ENCODE measurements at regions not wholly inside any gene's neighbourhood (a gene's known extent, or its start where the extent isn't known, plus 50 kb on each side); places are given as distances from the start of the nearest gene placed in this dataset.

DNA sequence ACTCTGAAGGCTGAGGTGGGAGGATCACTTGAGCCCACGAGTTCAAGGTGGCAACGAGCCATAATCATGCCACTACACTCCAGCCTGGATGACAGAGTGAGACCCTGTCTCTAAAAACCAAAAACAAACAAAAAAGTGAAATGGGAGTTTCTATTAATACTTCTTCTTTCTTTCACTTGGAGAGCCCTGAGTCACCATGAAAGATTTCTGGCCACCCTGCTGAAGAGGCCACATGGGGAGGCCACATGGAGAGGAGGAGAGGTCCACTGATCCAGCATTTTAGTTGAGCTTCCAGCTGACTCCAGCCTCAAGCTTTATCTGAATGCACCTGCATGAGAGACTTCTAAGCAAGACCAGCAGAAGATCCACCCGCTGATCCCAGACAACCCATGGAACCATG lies 74.2 kb upstream of the LAPTM4A start:
- Histone ChIP-seq H3K9me3 (replicated peaks in 1 of 11) (no peaks in the 10 kb centered on the region), H3K4me3 (no peak overlapping the region), H3K4me2 (peak overlapping the region in 2 of 11 experiments; percentile 12 to 16; a peak in 3 of 22 replicates), H4K20me1 (no peaks in the 10 kb centered on the region), H3K4me1 (peaks cover 0 to 10% (median 0%) of the 10 kb centered on the region in 10 experiments; a peak in 1 of 20 replicates), H3K27me3 (no peaks in the 10 kb centered on the region), H3K9ac (no peak overlapping the region), H3K27ac (no peak overlapping the region), H3K36me3 (no peaks in the 10 kb centered on the region)
- TF ChIP-seq Cebpa-rat (IDR thresholded peaks at IDR 0.05), result no peak

DNA sequence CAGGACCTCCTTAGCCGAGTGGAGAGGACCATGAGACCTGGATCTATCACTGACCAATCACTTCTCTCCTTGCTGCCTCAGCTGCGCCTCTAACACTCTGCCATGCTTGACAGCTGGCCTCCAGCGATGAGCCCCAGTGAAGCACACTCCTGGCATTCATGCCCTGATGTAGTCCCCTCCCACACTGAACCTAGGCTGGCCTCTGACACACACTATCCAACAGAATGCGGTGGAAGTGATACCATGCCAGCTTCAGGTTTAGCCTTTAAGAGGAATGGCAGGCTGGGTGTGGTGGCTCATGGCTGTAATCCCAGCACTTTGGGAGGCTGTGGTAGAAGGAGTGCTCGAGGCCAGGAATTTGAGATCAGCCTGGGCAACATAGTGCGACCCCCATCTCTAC lies 73.7 kb upstream of the LAPTM4A start:
- TF ChIP-seq Cebpa-rat (IDR thresholded peaks at IDR 0.05), result no peak
- Histone ChIP-seq H3K9ac (no peak overlapping the region), H3K27ac (no peak overlapping the region), H4K20me1 (no peaks in the 10 kb centered on the region), H3K27me3 (no peaks in the 10 kb centered on the region), H3K4me2 (peak overlapping the region in 1 of 11 experiments; percentile 12; a peak in 1 of 22 replicates), H3K9me3 (replicated peaks in 1 of 11) (no peaks in the 10 kb centered on the region), H3K4me3 (no peak overlapping the region), H3K4me1 (peaks cover 0 to 10% (median 0%) of the 10 kb centered on the region in 10 experiments; a peak in 1 of 20 replicates), H3K36me3 (no peaks in the 10 kb centered on the region)

- TF ChIP-seq Cebpa-rat (IDR thresholded peaks at IDR 0.05), result no peak
- no peaks in the 10 kb centered on the region for H4K20me1 ChIP-seq
- H3K4me1 ChIP-seq, result peaks cover 0 to 10% (median 0%) of the 10 kb centered on the region in 10 experiments; a peak in 1 of 20 replicates
- H3K9me3 ChIP-seq (replicated peaks in 1 of 11), result 0 out of 22 replicates have a peak, but pooled peaks cover 0 to 5% (median 0%) of the 10 kb centered on the region in 11 experiments
- H3K36me3 ChIP-seq, result no peaks in the 10 kb centered on the region
- H3K4me3 ChIP-seq, result no peak overlapping the region
- no peak overlapping the region for H3K9ac ChIP-seq
- no peak overlapping the region for H3K4me2 ChIP-seq
- H3K27ac ChIP-seq, result no peak overlapping the region
- no peaks in the 10 kb centered on the region for H3K27me3 ChIP-seq
Observed at GRCh38 chr2:20123871-20124594, 72.6 kb upstream of the LAPTM4A start.

- H3K4me2 ChIP-seq, result no peak overlapping the region
- H3K9ac ChIP-seq, result no peak overlapping the region
- H3K4me1 ChIP-seq, result peaks cover 6 to 14% (median 9%) of the 10 kb centered on the region in 10 experiments; a peak in 15 of 20 replicates
- no peaks in the 10 kb centered on the region for H4K20me1 ChIP-seq
- H3K36me3 ChIP-seq, result no peaks in the 10 kb centered on the region
- H3K9me3 ChIP-seq (replicated peaks in 1 of 11), result 0 out of 22 replicates have a peak, but pooled peaks cover 0 to 5% (median 0%) of the 10 kb centered on the region in 11 experiments
- no peak overlapping the region for H3K27ac ChIP-seq
- TF ChIP-seq Cebpa-rat (IDR thresholded peaks at IDR 0.05), result no peak
- no peak overlapping the region for H3K4me3 ChIP-seq
- no peaks in the 10 kb centered on the region for H3K27me3 ChIP-seq
Observed at GRCh38 chr2:20122864-20123263, 71.4 kb upstream of the LAPTM4A start.

DNA sequence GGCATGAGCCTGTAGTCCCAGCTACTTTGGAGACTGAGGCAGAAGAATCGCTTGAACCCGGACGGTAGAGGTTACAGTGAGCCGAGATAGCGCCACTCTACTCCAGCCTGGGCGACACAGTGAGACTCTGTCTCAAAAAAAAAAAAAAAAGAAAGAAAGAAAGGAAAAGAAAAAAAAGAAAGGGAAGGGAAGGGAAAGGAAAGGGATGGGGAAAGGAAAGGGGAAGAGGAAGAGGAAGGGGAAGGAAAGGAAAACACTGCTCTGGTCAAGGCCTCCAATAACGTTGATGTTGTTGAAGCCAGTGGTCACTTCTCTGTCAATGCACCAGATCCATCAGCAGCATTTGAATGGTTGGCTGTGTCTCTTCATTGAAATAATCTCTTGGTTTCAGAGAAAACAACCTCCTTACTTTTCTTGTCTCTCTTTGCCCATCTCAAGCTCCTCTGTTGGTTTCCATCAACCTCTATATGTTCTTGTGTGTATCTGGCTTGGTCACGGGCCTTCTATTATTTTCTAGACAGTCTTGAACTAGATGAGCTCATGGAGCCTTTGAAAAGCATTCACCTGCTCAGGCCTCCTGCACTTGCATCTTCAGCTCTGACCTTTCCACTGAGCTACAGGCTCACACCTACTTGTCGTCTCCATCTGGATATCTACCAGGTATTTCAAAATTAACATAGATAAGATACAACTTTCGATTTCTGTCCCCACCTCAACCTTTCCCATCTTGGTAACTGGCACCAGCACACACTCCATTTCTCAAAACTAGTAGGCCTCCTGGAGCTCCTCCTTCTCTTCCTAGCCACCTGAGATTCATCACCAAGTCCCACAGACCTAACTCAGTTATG lies 69.4 kb upstream of the LAPTM4A start:
- TF ChIP-seq Cebpa-rat (IDR thresholded peaks at IDR 0.05), result no peak
- Histone ChIP-seq H3K9me3 (replicated peaks in 1 of 11) (0 out of 22 replicates have a peak, but pooled peaks cover 0 to 5% (median 0%) of the 10 kb centered on the region in 11 experiments), H4K20me1 (no peaks in the 10 kb centered on the region), H3K4me3 (no peak overlapping the region), H3K9ac (no peak overlapping the region), H3K27ac (no peak overlapping the region), H3K4me2 (no peak overlapping the region), H3K27me3 (no peaks in the 10 kb centered on the region), H3K4me1 (peaks cover 5 to 11% (median 9%) of the 10 kb centered on the region in 10 experiments; a peak in 15 of 20 replicates), H3K36me3 (no peaks in the 10 kb centered on the region)

DNA sequence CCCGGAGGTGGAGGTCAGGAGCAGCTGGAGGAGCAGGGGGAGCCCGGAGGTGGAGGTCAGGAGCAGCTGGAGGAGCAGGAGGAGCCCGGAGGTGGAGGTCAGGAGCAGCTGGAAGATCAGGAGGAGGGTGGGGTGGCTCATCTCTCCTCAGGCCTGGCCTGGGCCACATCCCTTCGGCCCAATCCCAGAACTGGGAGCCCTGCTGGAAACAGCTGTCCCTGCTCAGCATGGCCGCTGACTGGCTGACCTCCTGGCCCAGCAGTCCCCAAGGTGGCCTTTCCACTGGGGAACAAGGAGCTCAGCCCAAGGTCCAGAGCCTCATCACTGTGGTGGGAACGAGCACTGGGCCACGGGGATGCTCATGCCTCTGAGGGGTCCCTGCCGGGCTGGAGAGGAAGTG lies 66.6 kb upstream of the LAPTM4A start:
- Histone ChIP-seq H3K27ac (no peak overlapping the region), H3K4me2 (peak overlapping the region in 10 of 11 experiments; percentile 5 to 50 (median 24); a peak in 12 of 22 replicates), H3K4me3 (no peak overlapping the region), H3K9ac (no peak overlapping the region), H3K9me3 (replicated peaks in 1 of 11) (0 out of 22 replicates have a peak, but pooled peaks cover 0 to 5% (median 0%) of the 10 kb centered on the region in 11 experiments), H3K27me3 (no peaks in the 10 kb centered on the region), H3K4me1 (peaks cover 0 to 11% (median 9%) of the 10 kb centered on the region in 10 experiments; a peak in 15 of 20 replicates), H3K36me3 (no peaks in the 10 kb centered on the region), H4K20me1 (no peaks in the 10 kb centered on the region)
- TF ChIP-seq Cebpa-rat (IDR thresholded peaks at IDR 0.05), result no peak

GRCh38 chr2:20115902-20116301 lies 64.5 kb upstream of the LAPTM4A start:
- no peak overlapping the region for H3K4me3 ChIP-seq
- 0 out of 22 replicates have a peak, but pooled peaks cover 0 to 5% (median 0%) of the 10 kb centered on the region in 11 experiments for H3K9me3 ChIP-seq (replicated peaks in 1 of 11)
- H3K9ac ChIP-seq, result no peak overlapping the region
- no peaks in the 10 kb centered on the region for H3K36me3 ChIP-seq
- H4K20me1 ChIP-seq, result no peaks in the 10 kb centered on the region
- no peaks in the 10 kb centered on the region for H3K27me3 ChIP-seq
- peaks cover 14 to 28% (median 24%) of the 10 kb centered on the region in 10 experiments for H3K4me1 ChIP-seq
- H3K4me2 ChIP-seq, result no peak overlapping the region
- H3K27ac ChIP-seq, result no peak overlapping the region
- no peak for TF ChIP-seq Cebpa-rat (IDR thresholded peaks at IDR 0.05)

- H3K4me3 ChIP-seq, result no peak overlapping the region
- no peaks in the 10 kb centered on the region for H4K20me1 ChIP-seq
- no peak overlapping the region for H3K27ac ChIP-seq
- no peak overlapping the region for H3K4me2 ChIP-seq
- H3K9ac ChIP-seq, result no peak overlapping the region
- peaks cover 18 to 33% (median 29%) of the 10 kb centered on the region in 10 experiments for H3K4me1 ChIP-seq
- H3K9me3 ChIP-seq (replicated peaks in 1 of 11), result 0 out of 22 replicates have a peak, but pooled peaks cover 0 to 5% (median 0%) of the 10 kb centered on the region in 11 experiments
- H3K27me3 ChIP-seq, result no peaks in the 10 kb centered on the region
- H3K36me3 ChIP-seq, result no peaks in the 10 kb centered on the region
- no peak for TF ChIP-seq Cebpa-rat (IDR thresholded peaks at IDR 0.05)
Observed at GRCh38 chr2:20115374-20115773, 63.9 kb upstream of the LAPTM4A start.

Data from BLaER1 treated with 17β-estradiol and CSF1 and Interleukin-3, amounts not matched to agents 10 nM and 100 nM (cell line).